HG02870 (cell line): ENCODE measurements at regions not wholly inside any gene's neighbourhood (a gene's known extent, or its start where the extent isn't known, plus 50 kb on each side); places are given as distances from the start of the nearest gene placed in this dataset.

ENCODE experiments used
- ATAC-seq: cut with Tn5 transposase; IDR thresholded peaks from one replicate; pipeline ENCODE4 v1.9.1; 2021; ENCODE audit warnings: mild to moderate bottlenecking, moderate library complexity; ENCODE audit not compliant: unreplicated experiment

DNA sequence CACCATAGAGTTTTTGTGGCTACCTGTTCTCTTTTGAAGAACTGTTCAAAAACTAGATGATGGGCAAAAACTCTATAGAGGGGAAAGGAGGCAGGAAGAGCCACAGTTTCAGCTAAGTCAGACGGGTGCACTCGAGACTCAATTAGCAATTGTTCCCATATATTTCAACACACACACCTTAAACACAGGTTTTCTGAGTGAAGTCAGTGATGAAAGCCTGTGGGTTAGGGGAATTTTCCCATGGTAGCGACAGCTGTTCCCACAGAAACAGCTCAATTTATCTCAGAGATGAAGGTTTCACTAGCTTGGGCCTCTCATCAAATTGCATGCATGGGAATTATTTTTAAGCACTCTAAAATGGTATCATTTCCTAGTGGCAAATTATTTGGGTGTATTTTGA lies 143.4 kb downstream of the ZIC5 start:
- peak; percentile 41 for ATAC-seq

DNA sequence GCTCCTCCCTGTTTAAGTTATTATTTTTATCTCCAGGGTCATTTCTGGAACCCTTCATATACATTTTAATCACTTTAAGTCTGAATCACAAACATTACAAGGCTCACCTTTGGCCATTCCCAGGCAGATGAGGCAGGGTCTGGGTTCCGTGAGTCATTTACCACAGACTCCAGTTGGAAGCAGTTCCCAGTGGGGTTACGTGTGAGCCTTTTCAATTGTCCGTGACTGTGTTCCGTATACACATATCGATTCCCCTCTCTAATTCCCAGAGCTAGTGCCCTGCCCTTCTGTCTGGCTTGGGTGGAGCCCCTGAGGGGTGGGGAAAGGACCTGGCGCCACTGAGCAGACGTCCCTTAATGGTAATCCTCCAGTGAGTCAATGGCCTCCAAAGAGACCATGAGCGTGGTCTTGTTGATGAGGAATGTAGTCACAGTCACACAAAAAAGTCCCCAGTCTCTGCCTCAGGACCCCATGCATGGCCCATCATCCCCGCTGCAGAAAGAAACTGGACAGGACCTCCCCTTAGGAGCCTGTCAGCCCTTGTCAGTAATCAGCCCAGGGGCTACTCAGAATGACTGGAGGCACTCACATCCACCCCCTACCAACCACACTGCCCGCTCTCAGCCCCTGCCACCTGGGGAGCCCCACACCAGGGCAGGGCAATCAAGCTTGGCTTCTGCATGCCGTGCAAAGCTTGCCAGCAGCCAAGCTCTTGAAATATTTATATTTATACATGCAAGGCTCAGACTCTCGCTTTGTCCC lies 144.4 kb downstream of the ZIC5 start:
- no peak for ATAC-seq

DNA sequence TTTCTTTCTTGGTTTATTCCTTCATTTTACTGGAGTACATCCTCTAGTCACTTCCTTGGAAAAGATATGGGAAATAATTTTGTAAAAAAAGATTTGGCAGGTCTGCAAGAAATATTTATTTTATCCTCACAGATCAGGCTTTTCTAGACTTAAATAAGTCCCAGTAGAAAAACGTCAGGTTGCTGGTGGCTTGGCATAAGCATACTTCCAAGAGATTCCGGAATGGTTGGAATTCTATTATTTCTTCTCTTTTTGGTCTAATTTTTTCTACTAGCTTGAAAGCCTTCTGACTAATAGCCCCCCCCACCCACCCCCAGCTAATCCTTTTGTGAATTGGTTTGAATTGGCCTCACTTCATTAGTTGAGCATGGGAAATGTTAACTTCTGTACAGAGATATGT lies 147.6 kb downstream of the ZIC5 start:
- no peak for ATAC-seq

DNA sequence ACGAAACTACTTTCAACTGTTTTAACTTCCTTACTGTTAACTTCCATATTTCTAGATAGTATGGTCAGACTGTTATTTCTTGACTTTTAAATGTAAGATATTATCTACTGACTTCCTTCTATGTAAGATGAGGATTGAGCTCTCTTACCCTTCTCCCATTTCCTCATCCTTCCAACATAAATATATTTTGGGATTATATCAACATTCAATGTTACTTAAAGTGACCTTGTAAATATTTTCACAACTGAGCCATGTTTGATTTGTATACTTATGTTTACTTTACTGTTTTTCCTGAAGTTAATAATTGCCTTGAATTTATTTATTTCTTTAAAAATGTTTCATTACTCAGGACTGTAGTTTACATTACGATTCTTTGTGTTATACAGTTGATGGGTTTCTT lies 148.7 kb downstream of the ZIC5 start:
- ATAC-seq: no peak

DNA sequence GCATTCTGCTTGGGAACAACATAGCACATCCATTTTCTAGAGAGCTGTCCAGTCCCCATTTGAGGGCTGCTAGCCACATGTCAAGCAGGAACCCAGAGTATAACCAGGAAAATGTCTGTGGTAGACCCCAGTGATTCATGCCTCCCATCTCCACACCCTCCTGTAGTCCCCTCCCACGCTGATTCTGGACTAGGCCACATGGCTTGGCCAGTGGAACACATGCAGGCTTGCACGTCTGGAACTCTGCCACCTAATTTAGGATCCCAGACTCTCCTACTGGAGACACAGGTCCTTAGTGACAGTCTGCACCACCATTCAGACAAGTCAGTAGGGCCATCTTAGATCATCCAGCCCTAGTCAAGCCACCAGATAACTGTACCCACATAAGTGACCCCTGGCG lies 149.8 kb downstream of the ZIC5 start:
- no peak for ATAC-seq

DNA sequence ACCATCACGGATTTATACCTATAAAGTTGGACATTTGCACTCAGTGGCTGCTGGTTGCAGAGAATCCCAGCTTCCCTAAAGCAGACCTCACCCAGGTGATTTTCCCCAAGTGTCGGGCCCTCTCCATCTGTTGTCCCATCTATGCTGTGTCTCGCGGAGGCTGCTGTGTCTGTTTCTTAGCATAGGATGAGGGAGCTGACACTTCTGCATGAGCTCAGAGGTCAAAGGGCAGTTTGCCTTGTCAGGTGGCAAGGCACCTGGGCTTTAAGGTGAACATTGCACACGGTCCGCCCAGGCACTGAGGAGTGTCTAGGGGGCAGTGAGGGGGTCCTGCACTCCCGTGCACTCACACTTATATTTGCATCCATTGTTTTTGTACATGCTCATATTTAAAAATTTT lies 151.6 kb downstream of the ZIC5 start:
- no peak for ATAC-seq

DNA sequence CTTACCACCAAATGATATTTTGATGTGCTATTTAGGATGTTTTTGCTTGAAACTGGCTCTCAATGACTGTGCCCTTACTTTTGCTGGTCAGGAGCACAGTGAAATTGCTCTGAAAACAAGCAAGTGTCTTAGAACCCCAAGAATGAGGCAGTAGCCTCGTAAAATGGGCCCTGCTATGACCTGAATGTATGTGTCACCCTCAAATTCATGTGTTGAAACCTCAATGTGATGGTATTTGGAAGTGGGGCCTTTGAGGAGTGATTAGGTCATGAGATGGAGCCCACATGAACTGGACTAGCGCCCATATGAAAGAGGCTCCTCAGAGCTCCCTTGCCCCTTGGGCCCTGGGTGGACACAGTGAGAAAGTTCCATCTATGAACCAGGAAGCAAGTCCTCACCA lies 155.2 kb downstream of the ZIC5 start:
- no peak for ATAC-seq

DNA sequence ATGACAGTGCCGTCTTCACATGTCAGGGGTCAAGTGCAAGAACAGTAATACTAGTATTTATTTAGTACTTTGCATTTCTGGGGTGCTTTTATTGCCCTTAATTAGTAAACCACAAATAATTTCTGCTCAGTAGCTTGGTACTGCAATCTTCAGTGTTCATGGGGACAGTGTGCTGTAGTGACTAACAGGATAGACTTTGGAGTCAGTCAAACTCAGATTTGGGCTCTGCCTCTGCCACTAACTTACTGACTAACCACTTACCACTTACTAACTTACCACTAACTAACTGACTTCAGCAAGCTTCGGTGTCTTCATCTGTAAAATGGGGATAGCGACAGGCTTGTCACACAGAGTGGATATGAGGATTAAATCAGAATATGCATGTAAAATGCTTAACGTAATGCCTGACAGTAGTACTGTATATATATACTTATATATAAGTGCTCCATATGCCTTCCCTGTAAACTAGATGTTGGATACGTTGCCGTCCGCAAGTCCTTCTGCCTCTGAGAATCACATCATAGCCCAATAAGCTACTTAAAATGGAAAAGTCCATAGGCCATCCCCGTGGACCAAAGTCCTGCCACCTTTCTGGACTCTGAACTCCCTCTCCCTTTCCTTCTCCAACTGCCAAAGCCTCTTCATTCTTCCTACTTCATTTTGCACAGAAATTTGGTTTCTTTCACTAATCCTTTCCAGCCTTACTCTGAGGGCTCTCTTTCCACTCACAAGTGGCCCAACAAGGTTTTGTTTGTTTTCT lies 158.1 kb downstream of the ZIC5 start:
- ATAC-seq: no peak

DNA sequence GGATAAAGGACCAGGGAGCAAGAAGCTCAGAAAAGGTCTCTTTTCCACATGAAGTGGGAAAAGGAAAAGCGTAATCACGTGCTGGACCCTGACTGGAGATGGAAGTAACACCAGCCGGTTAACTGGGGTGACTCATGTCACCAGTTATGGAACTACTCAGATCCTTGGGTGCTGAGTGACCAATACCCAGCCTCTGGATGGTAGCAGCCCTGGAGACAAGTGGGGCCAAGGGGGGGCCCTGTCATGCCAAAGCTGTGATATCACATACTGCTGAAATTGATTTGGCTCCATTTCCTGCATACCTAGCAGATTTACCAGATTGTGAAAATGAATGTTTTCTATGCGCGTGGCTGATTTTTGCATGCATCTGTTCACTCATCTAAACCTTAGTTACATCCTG lies 158.9 kb downstream of the ZIC5 start:
- no peak for ATAC-seq

DNA sequence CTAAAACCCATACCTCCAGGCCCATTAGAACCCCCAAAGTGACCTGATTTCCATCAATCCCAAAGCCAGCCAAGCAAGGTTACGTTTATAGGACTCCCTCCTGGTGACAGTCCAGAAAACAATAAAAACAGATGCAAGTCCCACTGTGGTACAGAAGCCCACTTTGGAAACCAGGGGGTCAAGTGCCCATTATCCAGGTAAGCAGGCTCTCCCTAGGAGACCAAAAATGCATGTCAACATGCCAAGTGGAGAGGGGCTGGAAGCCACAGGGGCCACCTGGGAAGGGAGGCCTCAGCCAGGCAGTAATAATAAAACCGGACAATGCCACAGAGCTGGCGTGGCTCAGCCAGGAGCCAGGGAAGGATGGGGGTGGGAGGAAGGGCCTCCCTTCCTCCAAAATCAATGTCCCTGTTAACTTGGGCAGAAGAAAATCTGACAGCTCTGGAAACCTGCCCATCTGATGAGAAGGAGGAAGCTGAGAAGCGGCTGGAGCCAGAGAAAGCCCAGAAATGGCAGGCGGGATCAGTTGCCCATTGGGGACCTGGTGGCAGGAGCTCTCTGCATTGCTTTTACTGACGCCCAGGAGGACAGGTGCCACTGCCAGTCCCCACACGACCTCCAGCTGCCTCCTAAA lies 160.4 kb downstream of the ZIC5 start:
- ATAC-seq: no peak

DNA sequence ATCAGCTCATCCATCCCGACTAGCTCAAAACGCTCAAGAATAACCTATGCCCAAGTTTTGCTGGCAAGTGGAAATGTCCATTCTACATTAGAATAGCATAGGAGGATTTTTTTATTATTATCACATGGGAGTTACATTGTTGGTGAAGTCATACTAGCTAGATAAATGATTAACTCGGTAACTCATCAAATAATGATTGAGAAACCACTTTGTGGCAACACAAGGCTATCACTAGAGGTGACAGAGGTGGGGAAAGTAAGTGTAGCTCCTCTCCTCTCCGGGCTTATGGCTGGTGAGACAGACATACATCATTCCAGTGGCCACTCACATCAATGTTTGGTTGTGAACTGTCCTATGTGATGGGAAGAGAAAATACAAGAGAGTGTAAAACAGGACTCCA lies 161.6 kb downstream of the ZIC5 start:
- no peak for ATAC-seq

DNA sequence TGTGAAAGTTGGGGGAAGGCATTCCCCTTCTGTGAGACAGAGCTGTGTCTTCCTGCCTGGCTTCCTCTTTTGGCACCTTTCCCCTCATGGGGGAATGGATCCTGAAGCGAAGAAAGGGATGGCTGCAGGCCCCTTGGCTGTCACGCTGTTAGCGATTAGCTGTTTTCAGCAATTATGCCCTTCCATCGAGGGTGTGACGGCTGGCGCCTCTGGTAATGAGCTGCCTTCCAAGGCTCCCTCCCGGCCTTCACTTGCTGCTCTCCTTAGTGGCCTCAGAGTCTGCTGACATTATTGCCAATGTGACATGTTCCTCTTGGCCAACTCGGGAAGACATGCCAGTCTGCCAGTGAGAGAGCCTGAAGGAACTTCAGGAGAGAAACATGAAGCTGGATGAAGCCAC lies 162.1 kb downstream of the ZIC5 start:
- no peak for ATAC-seq

DNA sequence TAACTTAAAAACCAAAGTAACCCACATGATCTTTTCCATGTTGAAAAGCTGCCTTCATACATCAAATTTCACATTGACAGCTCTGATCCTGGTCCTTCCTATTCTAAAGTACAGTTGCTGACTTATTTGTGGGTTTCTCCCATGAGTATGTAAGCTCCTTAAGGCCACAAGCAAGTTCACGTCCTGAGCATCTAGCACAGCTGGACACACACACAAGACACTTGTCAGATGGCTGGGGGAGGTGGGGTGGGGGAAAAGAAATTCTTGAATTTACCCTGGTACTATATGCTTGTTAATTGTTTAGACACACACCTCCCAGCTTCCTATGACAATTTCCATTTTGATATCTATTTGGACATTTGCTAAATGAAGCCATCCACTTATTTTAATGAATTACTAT lies 162.8 kb downstream of the ZIC5 start:
- no peak for ATAC-seq

DNA sequence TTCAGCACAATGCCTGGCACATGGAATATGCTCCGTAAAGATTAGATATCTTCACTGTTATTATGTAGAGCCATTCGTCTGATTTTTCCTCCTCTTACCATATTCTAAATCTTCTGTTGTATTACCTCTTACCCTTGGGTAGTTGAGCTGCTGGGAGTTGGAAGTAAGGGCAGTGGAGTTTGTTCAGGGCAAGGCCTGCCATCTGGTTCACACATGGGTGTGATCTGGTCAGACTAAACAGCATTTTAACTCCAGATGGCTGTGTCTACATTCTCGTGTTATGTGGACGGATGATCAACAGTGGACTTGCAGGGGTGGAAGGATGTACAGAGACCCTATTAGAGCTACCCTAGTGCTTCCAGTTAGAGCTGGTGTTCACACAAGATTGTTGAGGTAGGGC lies 164.9 kb downstream of the ZIC5 start:
- no peak for ATAC-seq

DNA sequence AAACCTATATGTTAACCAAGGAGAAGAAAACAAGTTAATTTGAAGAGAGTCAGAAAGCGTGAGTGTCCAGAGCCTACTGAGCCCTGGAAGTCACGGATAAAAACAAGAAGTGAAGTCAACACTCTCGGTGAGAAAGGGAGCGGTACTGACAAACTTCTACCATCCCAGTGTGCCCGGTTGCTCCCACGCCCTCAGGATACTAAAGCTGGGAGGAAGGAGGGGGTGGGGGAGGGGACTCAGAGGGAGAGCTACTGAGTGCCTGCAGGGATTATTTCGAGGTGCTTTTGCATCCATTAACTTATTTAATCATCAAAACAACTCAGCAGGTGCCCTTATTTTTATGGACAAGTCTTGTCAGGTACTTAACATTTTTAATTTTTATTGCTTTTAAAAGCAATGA lies 166.2 kb downstream of the ZIC5 start:
- ATAC-seq: no peak

DNA sequence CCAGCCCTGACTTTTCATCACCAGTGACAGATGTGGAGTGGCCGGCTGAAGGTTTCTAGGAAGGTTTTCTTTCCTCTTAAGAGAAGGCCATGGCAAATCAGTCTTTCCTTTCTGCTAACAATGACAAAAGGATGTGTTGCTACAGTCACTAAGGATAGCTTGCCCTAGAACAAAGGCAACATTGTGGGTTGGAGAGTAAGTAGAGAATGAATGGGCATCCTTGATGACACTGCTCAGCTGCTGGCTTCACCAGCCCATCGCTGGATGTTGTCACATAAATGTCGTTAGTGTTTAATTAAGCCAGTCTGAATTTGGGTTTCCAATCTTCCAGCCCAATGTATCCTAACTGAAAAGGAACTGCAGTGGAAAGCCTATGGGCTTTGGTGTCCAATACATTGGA lies 168.4 kb downstream of the ZIC5 start:
- no peak for ATAC-seq

DNA sequence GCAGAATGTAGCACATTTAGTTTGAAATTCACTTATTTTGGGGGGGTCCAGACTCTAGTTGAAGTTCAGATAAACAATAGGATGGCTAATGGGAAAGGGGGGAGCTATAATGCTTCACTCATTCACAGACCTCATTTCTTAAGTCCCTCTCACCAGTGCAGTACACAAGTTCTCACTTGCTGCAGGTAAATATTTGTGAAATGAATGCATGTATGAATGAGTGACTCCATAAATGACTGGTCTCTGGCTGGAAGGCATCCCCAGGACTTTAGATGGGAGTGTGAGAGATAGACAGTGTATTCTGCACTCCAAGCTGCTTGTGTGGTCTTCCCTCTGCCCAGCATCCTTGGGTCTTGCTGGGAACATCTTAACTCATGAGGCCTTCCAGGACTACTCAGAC lies 169.2 kb downstream of the ZIC5 start:
- ATAC-seq: no peak

DNA sequence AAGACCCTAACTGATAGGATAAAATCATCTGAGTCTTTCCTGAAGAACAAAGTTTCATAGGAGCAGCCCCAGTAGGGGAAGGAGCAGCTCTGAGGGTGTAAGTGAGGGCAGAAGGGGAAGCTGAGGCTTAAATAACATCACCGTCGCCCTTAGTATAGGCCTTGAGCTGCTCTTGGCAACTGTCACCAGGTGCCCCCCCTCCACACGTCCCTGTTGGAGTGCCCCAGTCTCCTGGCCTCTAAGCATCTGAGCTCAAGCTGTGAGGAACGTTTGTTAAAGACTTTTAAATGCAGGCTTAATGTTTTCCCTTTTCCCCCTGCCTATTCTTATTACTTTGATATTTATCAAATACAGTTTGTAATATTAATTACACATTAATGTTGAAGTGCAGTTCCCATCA lies 170.6 kb downstream of the ZIC5 start:
- no peak for ATAC-seq

DNA sequence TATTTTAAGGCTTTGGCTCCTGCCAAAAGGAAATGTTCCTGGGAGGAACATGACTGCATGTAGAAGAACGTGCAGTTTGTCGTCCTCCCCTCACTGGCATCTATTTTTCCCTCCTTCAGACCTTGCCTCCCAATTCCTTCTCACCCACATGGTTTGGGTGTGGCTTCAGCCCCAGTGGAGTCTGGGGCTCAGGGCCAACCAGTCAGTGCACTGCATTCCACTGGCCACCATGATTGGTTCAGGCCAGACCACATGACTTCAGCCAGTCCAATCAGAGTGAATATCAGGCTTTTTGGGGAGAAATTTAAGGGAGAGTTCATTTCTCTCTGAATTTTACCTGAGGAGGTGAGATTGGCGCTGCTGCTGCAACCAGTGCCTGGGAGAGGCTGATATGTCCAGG lies 171.6 kb downstream of the ZIC5 start:
- no peak for ATAC-seq

DNA sequence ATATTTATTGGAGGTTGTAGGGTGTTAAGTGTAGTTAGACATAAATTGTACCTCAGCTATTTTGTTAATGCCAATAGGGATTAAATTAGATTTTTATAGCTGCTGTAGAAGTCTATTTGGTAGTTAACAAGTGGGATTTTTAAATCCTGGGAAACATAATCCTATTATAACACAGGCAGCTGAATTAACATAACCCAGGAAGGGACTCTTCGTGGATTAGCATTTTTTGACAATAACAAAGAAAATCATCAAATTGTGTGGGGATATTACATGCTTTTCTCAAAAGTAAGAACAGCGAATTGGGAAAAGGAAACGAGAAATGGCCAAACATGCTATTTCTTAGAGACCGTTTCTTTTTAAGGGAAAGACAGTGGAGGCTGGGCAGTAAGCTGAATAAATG lies 172.8 kb downstream of the ZIC5 start:
- no peak for ATAC-seq

DNA sequence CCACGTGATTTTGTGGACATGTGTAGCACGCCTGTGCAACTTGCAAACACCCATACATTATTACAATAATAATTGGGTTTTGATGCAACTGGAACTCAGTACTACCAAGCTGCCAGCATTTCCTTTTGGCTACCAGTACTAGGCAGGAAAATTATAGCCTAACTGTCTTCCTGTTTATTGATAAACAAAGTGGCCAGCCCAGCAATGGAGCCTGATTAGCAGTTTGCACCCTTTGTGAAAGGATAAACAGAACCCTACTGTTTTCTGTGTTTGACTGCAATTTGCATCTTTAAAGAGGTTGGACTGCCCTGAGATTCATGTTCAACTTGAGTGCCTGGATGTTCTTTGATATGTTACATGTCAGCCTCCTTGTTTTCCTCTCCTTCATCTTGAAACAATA lies 173.9 kb downstream of the ZIC5 start:
- no peak for ATAC-seq

DNA sequence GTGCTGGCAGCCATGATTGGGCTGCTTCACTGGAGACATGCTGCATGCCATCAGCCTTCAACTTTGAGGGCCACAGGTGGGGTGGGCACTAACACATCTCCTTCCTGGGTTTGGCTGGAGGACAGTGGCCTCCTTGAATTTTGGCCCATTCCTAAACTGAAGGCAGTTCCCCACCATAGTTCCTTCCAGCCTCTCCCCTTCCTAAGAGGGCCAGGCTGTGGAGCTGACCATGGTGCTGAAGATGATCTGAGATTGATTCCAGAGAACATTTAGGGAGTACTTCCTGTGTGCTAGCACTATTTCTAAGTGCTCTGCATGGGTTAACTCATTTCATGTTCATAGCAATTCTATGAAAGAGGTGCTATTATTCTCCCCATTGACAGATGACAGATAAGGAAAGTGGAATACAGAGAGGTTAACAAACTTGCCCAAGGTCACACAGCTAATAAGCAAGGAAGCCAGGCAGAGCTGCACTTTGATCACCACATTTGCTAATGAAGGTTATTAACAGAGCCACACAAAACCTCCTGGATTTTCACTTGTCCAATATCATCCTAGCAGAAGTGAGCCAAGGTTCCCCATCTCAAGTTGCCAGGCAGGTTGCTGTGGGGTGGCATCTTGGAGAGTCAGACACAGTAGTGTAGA lies 175.3 kb downstream of the ZIC5 start:
- ATAC-seq: no peak
